ENCODE measurements at regions not wholly inside any gene's neighbourhood (a gene's known extent, or its start where the extent isn't known, plus 50 kb on each side); places are given as distances from the start of the nearest gene placed in this dataset.
"Not testable (repeated sequence)": the region's sequence is repeated elsewhere in the genome, so short reads cannot be mapped to it uniquely, and the experiment has no call there.

GRCh38 chr21:35466681-35467080, 417.6 kb upstream of the RUNX1 start:
- not testable (repeated sequence) for DNase-seq (ENCODE audit: low read depth)

DNA sequence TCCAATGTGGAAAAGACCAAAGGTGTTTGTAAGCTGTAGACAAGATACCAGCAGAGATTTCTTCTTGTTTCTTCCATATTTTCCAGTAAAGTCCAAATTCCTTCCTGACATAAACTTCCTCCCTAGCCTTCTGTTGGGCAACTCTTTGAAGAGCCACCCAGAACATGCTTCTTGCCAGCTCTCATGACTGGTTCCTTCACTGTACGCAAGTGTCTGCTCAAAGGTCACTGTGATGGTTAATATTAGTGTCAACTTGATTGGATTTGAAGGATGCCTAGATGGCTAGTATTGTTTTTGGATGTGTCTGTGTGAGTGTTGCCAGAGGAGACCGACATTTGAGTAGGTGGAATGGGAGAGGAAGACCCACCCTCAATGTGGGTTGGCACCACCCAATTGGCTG, 416.6 kb upstream of the RUNX1 start:
- no peak for DNase-seq (ENCODE audit: low read depth)

DNA sequence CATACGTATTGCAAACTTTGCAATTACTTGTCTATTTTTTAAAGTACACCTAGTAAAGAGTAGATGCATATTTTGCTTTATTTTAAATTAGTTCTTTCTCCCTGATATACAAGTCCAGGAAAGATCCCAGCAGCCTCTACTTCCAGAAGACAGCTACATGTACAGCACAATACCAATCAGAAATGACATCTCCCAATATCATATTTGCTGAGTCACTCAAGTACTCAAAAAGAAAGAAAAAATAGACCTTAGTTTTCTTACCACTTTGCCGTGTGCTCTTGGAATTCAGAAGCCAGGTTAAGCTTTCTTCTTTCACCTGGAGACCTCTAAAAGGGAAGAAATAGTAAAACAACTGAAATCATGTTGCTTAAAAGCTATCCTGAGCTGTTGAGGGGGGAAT, 412.6 kb upstream of the RUNX1 start:
- no peak for DNase-seq (ENCODE audit: low read depth)

- DNase-seq (ENCODE audit: low read depth), result no peak
Measured at GRCh38 chr21:35460441-35460840, 411.3 kb upstream of the RUNX1 start.

GRCh38 chr21:35458405-35458804, 409.3 kb upstream of the RUNX1 start:
- no peak for DNase-seq (ENCODE audit: low read depth)

DNA sequence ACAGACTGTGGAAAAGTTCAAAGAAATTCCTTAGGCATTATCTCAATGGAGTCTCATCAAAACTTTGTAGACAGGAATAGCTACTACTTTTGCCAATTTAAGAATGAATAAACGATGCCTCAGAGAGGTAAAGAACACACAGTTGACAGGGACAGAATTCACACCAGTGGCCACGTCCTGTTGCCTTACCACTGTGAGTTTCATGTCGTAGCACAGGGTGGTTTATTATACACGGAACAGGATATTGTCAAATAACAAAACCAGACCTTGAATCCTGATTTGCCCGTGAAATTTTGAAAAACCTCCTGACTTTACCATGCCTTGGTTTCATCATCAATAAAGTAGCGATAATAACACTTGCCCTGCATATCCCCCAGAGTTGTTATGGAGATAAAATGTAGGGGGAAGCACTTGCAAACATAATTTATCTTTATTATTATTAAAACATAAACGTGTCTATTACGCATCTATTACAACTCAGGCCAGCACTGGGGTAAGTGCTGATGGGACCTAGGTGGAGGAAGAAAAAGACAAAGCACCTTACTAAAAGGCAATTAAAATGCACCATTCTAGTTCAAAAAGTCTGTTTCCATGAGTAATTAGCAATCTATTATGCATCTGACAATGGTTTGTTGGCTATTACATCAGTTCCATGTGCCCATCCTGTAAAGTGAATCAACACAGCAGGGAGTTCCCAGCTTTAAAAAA, 408.1 kb upstream of the RUNX1 start:
- no peak for DNase-seq (ENCODE audit: low read depth)

GRCh38 chr21:35451276-35451675, 402.2 kb upstream of the RUNX1 start:
- DNase-seq (ENCODE audit: low read depth), result no peak

GRCh38 chr21:35450830-35451229, 401.7 kb upstream of the RUNX1 start:
- DNase-seq (ENCODE audit: low read depth), result no peak

DNA sequence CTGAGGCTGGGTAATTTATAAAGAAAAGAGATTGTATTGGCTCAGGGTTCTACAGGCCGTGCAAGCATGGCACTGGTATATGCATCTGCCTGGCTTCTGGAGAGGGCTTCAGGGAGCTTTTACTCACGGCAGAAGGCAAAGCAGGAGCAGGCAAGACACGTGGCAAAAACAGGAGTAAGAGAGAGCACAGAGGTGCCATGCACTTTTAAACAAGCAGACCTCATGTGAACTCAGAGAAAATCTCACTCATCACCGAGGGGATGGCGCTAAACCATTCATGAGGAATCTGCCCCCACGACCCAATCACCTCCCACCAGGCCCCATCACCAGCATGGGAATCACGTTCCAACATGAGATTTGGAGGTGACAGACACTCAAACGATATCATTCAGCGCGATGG, 400.7 kb upstream of the RUNX1 start:
- DNase-seq (ENCODE audit: low read depth), result no peak

DNA sequence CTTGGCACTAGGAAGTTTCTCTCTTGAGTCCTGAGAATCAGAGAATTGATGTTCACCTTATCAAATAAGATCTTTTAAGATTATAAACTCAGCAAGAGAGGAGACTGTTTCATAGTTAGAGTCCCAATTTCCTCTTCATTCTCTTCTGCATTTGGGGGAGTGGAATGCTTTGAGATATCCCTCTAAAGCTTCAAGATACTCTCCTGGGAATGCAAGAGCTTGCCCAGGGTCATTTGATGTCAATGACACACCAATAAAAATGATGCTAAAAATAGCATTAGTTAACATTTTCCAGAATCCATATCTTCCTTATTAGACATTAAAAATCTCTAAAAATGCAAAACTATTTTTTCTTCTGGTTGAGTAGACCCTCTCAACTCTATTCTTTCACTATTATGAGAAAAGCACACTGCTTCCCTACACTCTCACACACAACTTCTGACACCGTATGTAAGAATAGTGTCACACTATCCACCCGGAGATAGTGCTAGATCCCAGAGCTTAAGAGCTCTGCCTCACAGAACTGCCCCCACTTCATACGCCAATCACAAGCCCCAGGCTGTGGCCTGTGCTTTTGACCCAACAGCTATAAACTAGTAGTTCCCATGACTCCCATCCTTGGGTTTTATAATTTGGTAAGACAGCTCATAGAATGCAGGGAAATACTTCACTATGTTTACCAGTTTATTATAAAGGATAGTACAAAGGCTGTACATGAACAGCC, 399.9 kb upstream of the RUNX1 start:
- DNase-seq (ENCODE audit: low read depth), result no peak

- DNase-seq (ENCODE audit: low read depth), result no peak
Measured at GRCh38 chr21:35444391-35444790, 395.3 kb upstream of the RUNX1 start.

DNA sequence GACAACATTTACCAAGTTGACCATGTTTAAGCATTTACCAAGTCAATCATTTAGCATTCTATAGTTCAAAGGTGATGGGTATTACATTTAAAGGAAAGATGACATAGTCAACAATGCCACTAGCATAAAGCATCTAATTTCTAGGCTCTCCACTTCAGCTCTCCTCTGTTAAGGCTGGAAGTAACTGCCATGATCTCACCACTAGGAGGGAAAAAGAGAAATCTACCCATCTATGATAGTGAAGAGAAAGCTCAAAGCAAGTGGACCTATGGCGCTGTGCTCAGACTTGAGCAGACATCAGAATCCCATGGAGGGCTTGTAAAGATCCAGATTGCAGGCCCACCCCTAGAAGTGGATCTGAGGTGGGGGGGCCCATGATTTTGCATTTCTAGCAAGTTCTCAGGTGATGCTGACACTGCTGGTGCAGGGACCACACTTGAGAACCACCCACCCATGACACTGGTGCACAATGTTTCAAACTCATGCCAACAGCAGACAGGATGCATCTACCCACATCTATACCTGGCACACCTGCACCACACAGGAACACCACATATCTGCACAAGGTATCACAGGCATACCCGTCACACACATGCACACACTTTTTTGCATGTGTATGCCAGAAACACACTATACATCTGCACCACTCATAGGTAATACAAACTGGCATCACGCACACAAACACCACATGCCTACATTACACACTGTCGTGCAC, 392.9 kb upstream of the RUNX1 start:
- no peak for DNase-seq (ENCODE audit: low read depth)

DNA sequence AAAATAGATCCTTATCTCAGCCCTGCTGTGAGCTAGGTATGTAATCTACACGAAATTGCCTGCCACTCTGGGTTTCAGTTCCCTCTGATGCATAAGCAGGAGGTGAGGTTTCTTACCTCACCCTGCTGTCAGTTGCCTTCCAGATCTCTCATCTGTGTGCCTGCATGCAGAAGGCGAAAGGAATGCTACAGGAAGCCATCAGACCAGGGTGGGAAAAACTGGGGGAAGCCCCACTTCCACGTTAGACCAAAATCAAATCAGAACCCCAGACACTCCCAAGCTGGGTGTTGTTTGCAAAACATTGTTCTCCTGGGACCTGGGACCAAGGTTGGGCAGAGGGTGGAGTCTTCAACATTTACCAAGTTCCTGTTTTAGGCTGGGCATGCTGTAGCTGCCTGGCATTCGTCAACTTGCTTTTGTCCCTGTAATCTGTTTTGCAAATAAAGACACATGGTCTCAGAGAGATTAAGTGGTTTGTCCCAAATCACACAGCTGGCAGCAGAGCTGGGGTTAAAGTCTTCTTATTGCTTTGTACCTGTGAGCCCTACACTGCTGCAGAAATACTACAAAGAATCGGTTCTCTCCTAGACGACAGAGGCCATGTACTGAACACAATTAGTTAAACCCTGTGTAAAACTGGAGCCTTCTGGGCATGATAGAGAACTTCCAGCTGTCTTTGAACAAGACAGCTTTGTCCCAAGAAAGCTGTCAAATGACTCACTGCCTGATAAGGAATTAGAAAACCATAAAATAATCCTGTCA, 389.7 kb upstream of the RUNX1 start:
- DNase-seq (ENCODE audit: low read depth), result no peak

GRCh38 chr21:35437941-35438340, 388.8 kb upstream of the RUNX1 start:
- no peak for DNase-seq (ENCODE audit: low read depth)

- DNase-seq (ENCODE audit: low read depth), result no peak
Measured at GRCh38 chr21:35436899-35437298, 387.8 kb upstream of the RUNX1 start.

DNA sequence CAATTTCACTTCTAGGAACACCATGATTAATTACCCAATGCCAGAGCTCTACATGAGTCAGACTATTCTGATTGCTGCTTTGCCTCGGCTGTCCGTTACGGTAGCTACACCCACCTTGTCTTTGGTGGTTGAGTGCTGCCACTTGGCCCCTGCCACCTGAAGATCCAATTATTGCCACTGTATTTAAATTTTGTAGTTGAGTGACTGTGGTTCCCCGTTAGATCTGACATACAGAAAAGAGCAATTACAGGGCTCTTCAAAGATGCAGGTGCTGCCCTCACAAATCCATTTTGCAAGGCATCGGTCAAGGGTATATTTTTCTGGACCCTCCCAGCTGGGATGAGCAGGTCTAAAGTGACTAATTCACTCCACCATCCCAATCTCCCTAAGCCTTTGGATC, 383.5 kb upstream of the RUNX1 start:
- not testable (repeated sequence) for DNase-seq (ENCODE audit: low read depth)

DNA sequence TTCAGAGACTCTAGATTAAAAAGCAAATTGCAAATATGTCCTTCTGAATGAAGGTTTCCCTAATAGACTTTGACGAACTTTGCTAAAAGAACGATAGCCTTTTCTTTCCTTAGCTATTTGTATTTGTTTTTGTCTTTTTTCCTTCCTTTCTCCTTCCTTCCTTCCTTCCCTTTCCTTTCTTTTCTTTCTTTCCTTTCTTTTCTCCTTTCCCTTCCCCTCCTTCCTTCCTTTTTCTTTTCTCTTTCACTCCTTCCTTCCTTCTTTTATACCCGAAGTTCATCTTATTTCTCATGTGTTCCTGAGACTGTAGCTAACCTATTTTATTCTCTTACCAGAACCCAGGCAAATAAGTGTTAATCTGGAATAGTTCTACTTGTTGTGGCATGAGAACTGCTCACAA, 381.2 kb upstream of the RUNX1 start:
- no peak for DNase-seq (ENCODE audit: low read depth)

- DNase-seq (ENCODE audit: low read depth), result no peak
Measured at GRCh38 chr21:35428937-35429336, 379.8 kb upstream of the RUNX1 start.

- no peak for DNase-seq (ENCODE audit: low read depth)
Measured at GRCh38 chr21:35428489-35428888, 379.4 kb upstream of the RUNX1 start.

GRCh38 chr21:35428001-35428320, 378.9 kb upstream of the RUNX1 start:
- no peak for DNase-seq (ENCODE audit: low read depth)

- no peak for DNase-seq (ENCODE audit: low read depth)
Measured at GRCh38 chr21:35427320-35428000, 378.4 kb upstream of the RUNX1 start.

- DNase-seq (ENCODE audit: low read depth), result no peak
Measured at GRCh38 chr21:35426897-35427296, 377.8 kb upstream of the RUNX1 start.

Data from CMK (cell line).